ENCODE measurements at regions not wholly inside any gene's neighbourhood (a gene's known extent, or its start where the extent isn't known, plus 50 kb on each side); places are given as distances from the start of the nearest gene placed in this dataset.

- Mint-ChIP-seq H3K4me3 (no peak overlapping the region), H3K9me3 (no peaks in the 10 kb centered on the region), H3K4me1 (peaks cover 9% of the 10 kb centered on the region), H3K27me3 (no peaks in the 10 kb centered on the region), H3K36me3 (ENCODE audit: low read depth) (peaks cover 12% of the 10 kb centered on the region), H3K27ac (no peak overlapping the region)
- ChIA-PET POLR2A (no interaction called here), CTCF (no interaction called here)
- no peak for TF ChIP-seq CTCF (IDR thresholded peaks at IDR 0.05)
- DNase-seq (no peak), ATAC-seq (ENCODE audit: low read depth) (no peak)
- intact Hi-C loops (cut with micrococcal nuclease) = no loop called here
Observed at GRCh38 chr6:144617191-144617590, 332.1 kb downstream of the UTRN start.

GRCh38 chr6:144617708-144618107, 332.6 kb downstream of the UTRN start:
- peaks cover 9% of the 10 kb centered on the region for H3K4me1 Mint-ChIP-seq
- intact Hi-C loops (cut with micrococcal nuclease) = no loop called here
- H3K36me3 Mint-ChIP-seq (ENCODE audit: low read depth) = peaks cover 12% of the 10 kb centered on the region
- CTCF ChIA-PET = no interaction called here
- no peak for ATAC-seq (ENCODE audit: low read depth)
- no peak for TF ChIP-seq CTCF (IDR thresholded peaks at IDR 0.05)
- POLR2A ChIA-PET = interaction anchor here (0.5 kb wide), 1 partner anchor 35 kb away, joined by 3 read pairs; no protein-coding TSS in a partner anchor
- H3K9me3 Mint-ChIP-seq = no peaks in the 10 kb centered on the region
- DNase-seq = no peak
- no peaks in the 10 kb centered on the region for H3K27me3 Mint-ChIP-seq
- H3K27ac Mint-ChIP-seq = no peak overlapping the region
- H3K4me3 Mint-ChIP-seq = no peak overlapping the region

GRCh38 chr6:144619966-144620365, 334.8 kb downstream of the UTRN start:
- DNase-seq = no peak
- H3K27me3 Mint-ChIP-seq = no peaks in the 10 kb centered on the region
- H3K4me3 Mint-ChIP-seq = no peak overlapping the region
- intact Hi-C loops (cut with micrococcal nuclease) = no loop called here
- no peak for TF ChIP-seq CTCF (IDR thresholded peaks at IDR 0.05)
- H3K36me3 Mint-ChIP-seq (ENCODE audit: low read depth) = peaks cover 6% of the 10 kb centered on the region
- no peak overlapping the region for H3K27ac Mint-ChIP-seq
- no peak for ATAC-seq (ENCODE audit: low read depth)
- CTCF ChIA-PET = no interaction called here
- peaks cover 14% of the 10 kb centered on the region for H3K4me1 Mint-ChIP-seq
- H3K9me3 Mint-ChIP-seq = no peaks in the 10 kb centered on the region
- POLR2A ChIA-PET = no interaction called here

GRCh38 chr6:144621332-144621731, 336.2 kb downstream of the UTRN start:
- ChIA-PET POLR2A (no interaction called here), CTCF (no interaction called here)
- Mint-ChIP-seq H3K4me1 (peaks cover 11% of the 10 kb centered on the region), H3K27ac (no peak overlapping the region), H3K36me3 (ENCODE audit: low read depth) (peaks cover 6% of the 10 kb centered on the region), H3K9me3 (no peaks in the 10 kb centered on the region), H3K27me3 (no peaks in the 10 kb centered on the region), H3K4me3 (no peak overlapping the region)
- ATAC-seq (ENCODE audit: low read depth) (no peak), DNase-seq (no peak)
- no peak for TF ChIP-seq CTCF (IDR thresholded peaks at IDR 0.05)
- intact Hi-C loops (cut with micrococcal nuclease) = no loop called here

- H3K36me3 Mint-ChIP-seq (ENCODE audit: low read depth) = peaks cover 9% of the 10 kb centered on the region
- H3K4me3 Mint-ChIP-seq = no peak overlapping the region
- ChIA-PET POLR2A (no interaction called here), CTCF (no interaction called here)
- H3K27ac Mint-ChIP-seq = peak overlapping the region; percentile 28
- no peak for TF ChIP-seq CTCF (IDR thresholded peaks at IDR 0.05)
- peaks cover 11% of the 10 kb centered on the region for H3K4me1 Mint-ChIP-seq
- ATAC-seq (ENCODE audit: low read depth) (peak; percentile 47), DNase-seq (no peak)
- H3K9me3 Mint-ChIP-seq = no peaks in the 10 kb centered on the region
- no peaks in the 10 kb centered on the region for H3K27me3 Mint-ChIP-seq
- intact Hi-C loops (cut with micrococcal nuclease) = no loop called here
Observed at GRCh38 chr6:144624246-144624645, 339.1 kb downstream of the UTRN start.
